ENCODE measurements at regions not wholly inside any gene's neighbourhood (a gene's known extent, or its start where the extent isn't known, plus 50 kb on each side); places are given as distances from the start of the nearest gene placed in this dataset.
A peak's percentile ranks its signal among the peaks of the same experiment; 100 is the strongest.

DNA sequence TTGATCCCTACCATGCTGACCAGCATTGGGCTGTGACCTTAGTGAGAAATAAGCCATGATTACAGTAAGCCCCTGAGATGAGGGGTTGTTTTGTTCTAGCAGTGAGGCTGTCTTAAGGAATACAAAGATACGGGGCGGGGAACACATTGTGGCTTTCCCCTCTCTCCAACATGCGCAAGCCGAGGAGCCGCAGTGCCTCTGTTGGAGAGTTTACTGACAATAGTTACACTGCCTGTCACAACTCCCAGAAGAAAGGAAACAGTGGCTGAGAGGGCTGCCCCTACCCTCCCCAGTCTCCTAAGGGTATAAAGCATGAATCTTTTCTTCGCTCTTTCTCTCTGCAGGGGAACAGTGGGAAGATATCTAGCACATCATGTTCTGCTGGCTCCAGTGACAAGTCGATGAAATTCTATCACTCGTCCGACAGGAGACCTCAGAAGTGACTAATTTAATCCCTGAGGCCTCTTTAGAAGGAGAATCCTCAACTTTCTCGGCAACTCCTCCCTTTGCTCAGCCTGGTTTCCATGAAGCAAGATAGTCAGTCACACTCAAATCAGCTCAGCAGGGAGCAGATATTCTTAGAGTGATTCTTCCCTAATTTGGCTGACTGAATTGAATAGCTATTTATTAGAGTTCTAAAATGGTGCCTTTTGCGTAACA is 409.0 kb upstream of the PROK2 start:
- Histone ChIP-seq H3K9me3 (ENCODE audit: control insufficient read depth, low read length) (peaks cover 7% of the 10 kb centered on the region), H3K27ac (ENCODE audit: low read depth, low read length, severe bottlenecking) (no peak overlapping the region), H3K4me3 (ENCODE audit: extremely low read depth, insufficient read depth, low read length, poor library complexity, severe bottlenecking) (no peak overlapping the region), H3K4me1 (ENCODE audit: control insufficient read depth, insufficient read depth, low read length, poor library complexity, severe bottlenecking) (no peaks in the 10 kb centered on the region), H3K36me3 (ENCODE audit: control insufficient read depth, insufficient read depth, low read length) (no peaks in the 10 kb centered on the region)
- 67 to 73% methylated on average over 10 to 11 of the region's 11 CpGs for WGBS, 2 experiments (ENCODE audit: insufficient coverage in 2 of 2)

DNA sequence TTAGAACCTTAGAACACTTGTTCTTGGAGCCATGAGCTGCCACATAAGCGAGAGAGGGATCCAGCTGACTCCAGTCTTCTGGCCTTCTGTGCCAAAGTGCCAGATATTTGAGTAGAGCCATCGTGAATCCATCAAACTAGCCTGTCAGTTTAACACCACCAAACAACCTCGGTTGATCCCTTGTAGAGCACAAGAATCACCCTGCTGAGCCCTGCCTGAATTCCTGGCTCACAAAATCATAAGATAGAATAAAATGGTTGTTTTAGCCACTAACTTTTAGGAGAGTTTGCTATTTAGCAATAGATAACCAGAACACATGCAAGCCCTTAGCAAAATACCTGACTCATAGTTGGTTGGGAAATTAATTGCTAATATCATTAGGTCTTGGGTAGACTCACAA is 407.6 kb upstream of the PROK2 start:
- H3K4me1 ChIP-seq (ENCODE audit: control insufficient read depth, insufficient read depth, low read length, poor library complexity, severe bottlenecking): no peaks in the 10 kb centered on the region
- WGBS, 2 experiments (ENCODE audit: insufficient coverage in 2 of 2): 83 to 100% methylated on average over 1 to 2 of the region's 3 CpGs
- no peak overlapping the region for H3K27ac ChIP-seq (ENCODE audit: low read depth, low read length, severe bottlenecking)
- no peaks in the 10 kb centered on the region for H3K36me3 ChIP-seq (ENCODE audit: control insufficient read depth, insufficient read depth, low read length)
- peaks cover 7% of the 10 kb centered on the region for H3K9me3 ChIP-seq (ENCODE audit: control insufficient read depth, low read length)
- no peak overlapping the region for H3K4me3 ChIP-seq (ENCODE audit: extremely low read depth, insufficient read depth, low read length, poor library complexity, severe bottlenecking)

DNA sequence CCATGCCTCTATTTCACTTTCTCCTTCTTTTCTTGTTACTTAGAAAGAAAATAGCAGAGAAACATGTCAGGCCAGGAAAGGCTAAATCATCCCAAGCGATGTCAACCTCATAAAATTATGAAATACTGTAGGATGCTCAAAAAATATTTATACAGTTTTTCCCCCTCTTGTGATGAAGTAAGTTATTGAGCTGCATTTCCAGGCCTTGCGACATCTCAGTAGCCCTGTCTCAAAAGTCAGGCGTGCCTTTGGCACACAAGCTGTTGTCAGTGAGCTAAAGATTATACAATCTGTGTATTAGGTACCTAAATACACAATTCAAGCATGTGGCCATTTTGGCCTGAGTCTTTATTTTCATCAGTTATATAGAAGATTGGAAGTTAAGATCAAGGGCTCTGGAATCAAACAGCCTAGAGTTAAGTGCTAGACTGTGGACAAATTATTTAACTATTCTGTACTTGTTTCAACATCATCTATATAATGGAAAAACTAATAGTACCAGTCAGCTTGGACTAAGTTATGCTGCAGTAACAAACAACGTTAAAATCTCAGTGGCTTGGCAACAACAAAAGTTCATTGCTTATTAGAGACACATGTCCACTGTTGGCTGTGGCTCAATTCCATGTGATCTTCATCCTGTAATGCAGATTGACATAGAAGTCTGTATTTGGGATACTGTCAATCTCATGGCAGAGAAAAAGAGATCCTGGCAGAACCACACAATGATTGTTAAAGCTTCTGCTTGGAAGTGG is 406.4 kb upstream of the PROK2 start:
- Histone ChIP-seq H3K27ac (ENCODE audit: low read depth, low read length, severe bottlenecking) (no peak overlapping the region), H3K36me3 (ENCODE audit: control insufficient read depth, insufficient read depth, low read length) (no peaks in the 10 kb centered on the region), H3K4me1 (ENCODE audit: control insufficient read depth, insufficient read depth, low read length, poor library complexity, severe bottlenecking) (peaks cover 5% of the 10 kb centered on the region), H3K4me3 (ENCODE audit: extremely low read depth, insufficient read depth, low read length, poor library complexity, severe bottlenecking) (no peak overlapping the region), H3K9me3 (ENCODE audit: control insufficient read depth, low read length) (peaks cover 7% of the 10 kb centered on the region)
- WGBS, 2 experiments (ENCODE audit: insufficient coverage in 2 of 2): 100% methylated on average over 1 of the region's 4 CpGs

DNA sequence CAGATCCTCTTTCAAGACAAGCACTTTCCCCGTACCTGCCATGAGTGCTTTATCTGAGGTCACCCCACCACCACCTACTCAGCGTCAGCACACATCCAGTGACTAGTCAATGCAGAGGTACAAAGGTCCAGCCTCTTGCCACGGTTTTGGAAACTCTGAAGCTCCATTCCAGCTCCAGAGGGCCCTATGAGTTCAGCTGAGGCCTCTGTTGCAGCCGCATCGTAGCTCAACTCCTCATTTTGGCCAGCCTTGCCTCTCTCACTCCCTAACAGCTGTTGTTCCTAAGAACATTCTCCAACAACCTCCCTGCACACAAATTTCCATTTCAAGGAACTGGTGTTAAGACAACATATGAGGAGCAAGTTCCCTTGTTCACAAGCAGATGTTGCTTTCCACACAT is 405.1 kb upstream of the PROK2 start:
- 90 to 93% methylated on average over 5 of the region's 5 CpGs for WGBS, 2 experiments (ENCODE audit: insufficient coverage in 2 of 2)
- peaks cover 7% of the 10 kb centered on the region for H3K9me3 ChIP-seq (ENCODE audit: control insufficient read depth, low read length)
- H3K36me3 ChIP-seq (ENCODE audit: control insufficient read depth, insufficient read depth, low read length): no peaks in the 10 kb centered on the region
- no peak overlapping the region for H3K27ac ChIP-seq (ENCODE audit: low read depth, low read length, severe bottlenecking)
- H3K4me3 ChIP-seq (ENCODE audit: extremely low read depth, insufficient read depth, low read length, poor library complexity, severe bottlenecking): no peak overlapping the region
- peaks cover 12% of the 10 kb centered on the region for H3K4me1 ChIP-seq (ENCODE audit: control insufficient read depth, insufficient read depth, low read length, poor library complexity, severe bottlenecking)

DNA sequence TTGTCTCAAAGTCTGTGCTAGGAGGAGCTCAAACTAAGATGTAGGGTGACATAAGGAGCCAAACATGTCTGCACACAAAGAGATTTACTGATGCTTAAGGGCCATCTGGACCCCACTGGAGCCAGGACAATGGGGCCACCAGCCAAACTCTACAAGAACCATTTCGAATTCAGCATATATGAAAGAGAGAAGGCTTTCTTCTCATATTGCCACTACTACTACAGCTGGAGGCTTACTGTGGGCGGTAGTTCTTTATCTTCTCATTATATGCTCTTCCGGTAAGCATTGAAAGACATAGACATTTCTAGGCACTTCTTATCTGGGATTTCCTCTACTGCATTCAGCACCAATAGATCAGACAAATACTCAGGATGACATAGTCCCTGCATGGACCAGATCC is 404.4 kb upstream of the PROK2 start:
- WGBS, 2 experiments (ENCODE audit: insufficient coverage in 2 of 2): 89 to 100% methylated on average over 1 to 2 of the region's 3 CpGs
- Histone ChIP-seq H3K4me1 (ENCODE audit: control insufficient read depth, insufficient read depth, low read length, poor library complexity, severe bottlenecking) (peaks cover 12% of the 10 kb centered on the region), H3K9me3 (ENCODE audit: control insufficient read depth, low read length) (peaks cover 7% of the 10 kb centered on the region), H3K27ac (ENCODE audit: low read depth, low read length, severe bottlenecking) (no peak overlapping the region), H3K36me3 (ENCODE audit: control insufficient read depth, insufficient read depth, low read length) (no peaks in the 10 kb centered on the region), H3K4me3 (ENCODE audit: extremely low read depth, insufficient read depth, low read length, poor library complexity, severe bottlenecking) (no peak overlapping the region)

DNA sequence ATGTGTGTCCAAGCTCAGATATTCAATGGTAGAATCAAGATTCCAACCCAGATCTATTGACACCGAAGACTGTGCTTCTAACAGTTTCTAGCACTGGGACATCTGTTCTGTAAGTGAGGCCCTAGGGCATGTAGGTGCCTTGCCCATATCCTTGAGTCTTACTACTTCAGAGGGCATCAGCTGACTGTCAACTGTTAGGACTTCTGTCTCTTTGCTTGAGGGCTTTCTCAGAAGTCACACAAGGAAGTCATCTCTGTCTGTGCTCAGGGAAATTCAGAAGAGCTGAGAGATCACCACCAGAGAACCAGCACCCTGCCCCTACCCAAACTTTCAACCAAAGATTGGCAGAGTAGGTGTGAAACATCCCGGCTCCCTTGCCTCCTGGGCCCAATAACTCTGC is 403.6 kb upstream of the PROK2 start:
- Histone ChIP-seq H3K36me3 (ENCODE audit: control insufficient read depth, insufficient read depth, low read length) (no peaks in the 10 kb centered on the region), H3K4me3 (ENCODE audit: extremely low read depth, insufficient read depth, low read length, poor library complexity, severe bottlenecking) (no peak overlapping the region), H3K9me3 (ENCODE audit: control insufficient read depth, low read length) (peaks cover 7% of the 10 kb centered on the region), H3K27ac (ENCODE audit: low read depth, low read length, severe bottlenecking) (no peak overlapping the region), H3K4me1 (ENCODE audit: control insufficient read depth, insufficient read depth, low read length, poor library complexity, severe bottlenecking) (peaks cover 12% of the 10 kb centered on the region)
- 92 to 100% methylated on average over 2 of the region's 2 CpGs for WGBS, 2 experiments (ENCODE audit: insufficient coverage in 2 of 2)

DNA sequence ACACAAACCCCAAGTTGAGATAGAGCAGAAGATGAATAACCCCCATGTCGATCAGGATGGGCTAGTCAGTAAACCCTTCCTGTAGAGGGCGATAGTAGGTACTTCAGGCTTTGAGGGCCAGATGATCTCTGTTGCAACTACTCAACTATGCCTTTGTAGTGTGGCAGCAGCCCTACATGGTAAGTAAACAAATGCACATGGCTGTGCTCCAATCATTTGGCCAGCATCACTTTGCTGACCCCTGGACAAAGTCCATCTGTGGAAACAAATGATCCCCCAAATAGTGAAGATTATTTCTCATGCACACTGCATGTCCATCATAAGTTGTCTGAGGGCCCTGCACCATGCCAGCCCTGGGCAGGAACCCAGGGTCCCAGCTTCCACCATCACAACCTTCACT is 402.2 kb upstream of the PROK2 start:
- no peaks in the 10 kb centered on the region for H3K36me3 ChIP-seq (ENCODE audit: control insufficient read depth, insufficient read depth, low read length)
- H3K4me1 ChIP-seq (ENCODE audit: control insufficient read depth, insufficient read depth, low read length, poor library complexity, severe bottlenecking): peaks cover 14% of the 10 kb centered on the region
- no peak overlapping the region for H3K4me3 ChIP-seq (ENCODE audit: extremely low read depth, insufficient read depth, low read length, poor library complexity, severe bottlenecking)
- no peaks in the 10 kb centered on the region for H3K9me3 ChIP-seq (ENCODE audit: control insufficient read depth, low read length)
- WGBS, 2 experiments (ENCODE audit: insufficient coverage in 2 of 2): 80 to 85% methylated on average over 2 of the region's 2 CpGs
- H3K27ac ChIP-seq (ENCODE audit: low read depth, low read length, severe bottlenecking): no peak overlapping the region

DNA sequence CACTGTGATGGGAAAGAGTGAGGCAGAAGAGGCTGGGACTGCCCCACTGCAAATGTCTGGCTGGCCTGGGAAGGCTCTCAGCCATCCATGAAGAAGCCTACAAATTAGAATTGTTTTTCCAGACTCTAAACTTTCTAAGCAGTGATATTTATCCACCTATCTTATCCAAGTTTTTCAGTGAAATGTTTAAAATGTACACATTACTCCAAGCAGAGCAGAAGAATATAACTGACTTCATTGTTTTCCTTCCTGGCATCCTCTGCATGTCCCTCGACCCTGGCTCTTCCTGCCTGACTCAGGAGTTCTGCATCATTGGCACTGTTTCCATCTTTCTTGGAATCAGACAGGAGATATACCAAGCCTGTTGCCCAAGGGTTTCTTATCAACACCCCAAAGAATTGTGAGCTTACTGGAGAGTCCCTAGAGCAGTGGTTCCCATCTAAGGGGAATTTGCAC is 401.5 kb upstream of the PROK2 start:
- Histone ChIP-seq H3K4me3 (ENCODE audit: extremely low read depth, insufficient read depth, low read length, poor library complexity, severe bottlenecking) (no peak overlapping the region), H3K36me3 (ENCODE audit: control insufficient read depth, insufficient read depth, low read length) (no peaks in the 10 kb centered on the region), H3K4me1 (ENCODE audit: control insufficient read depth, insufficient read depth, low read length, poor library complexity, severe bottlenecking) (peaks cover 20% of the 10 kb centered on the region), H3K9me3 (ENCODE audit: control insufficient read depth, low read length) (no peaks in the 10 kb centered on the region), H3K27ac (ENCODE audit: low read depth, low read length, severe bottlenecking) (peak overlapping the region; percentile 78)
- WGBS, 2 experiments (ENCODE audit: insufficient coverage in 2 of 2): 88 to 100% methylated on average over 1 of the region's 1 CpG

DNA sequence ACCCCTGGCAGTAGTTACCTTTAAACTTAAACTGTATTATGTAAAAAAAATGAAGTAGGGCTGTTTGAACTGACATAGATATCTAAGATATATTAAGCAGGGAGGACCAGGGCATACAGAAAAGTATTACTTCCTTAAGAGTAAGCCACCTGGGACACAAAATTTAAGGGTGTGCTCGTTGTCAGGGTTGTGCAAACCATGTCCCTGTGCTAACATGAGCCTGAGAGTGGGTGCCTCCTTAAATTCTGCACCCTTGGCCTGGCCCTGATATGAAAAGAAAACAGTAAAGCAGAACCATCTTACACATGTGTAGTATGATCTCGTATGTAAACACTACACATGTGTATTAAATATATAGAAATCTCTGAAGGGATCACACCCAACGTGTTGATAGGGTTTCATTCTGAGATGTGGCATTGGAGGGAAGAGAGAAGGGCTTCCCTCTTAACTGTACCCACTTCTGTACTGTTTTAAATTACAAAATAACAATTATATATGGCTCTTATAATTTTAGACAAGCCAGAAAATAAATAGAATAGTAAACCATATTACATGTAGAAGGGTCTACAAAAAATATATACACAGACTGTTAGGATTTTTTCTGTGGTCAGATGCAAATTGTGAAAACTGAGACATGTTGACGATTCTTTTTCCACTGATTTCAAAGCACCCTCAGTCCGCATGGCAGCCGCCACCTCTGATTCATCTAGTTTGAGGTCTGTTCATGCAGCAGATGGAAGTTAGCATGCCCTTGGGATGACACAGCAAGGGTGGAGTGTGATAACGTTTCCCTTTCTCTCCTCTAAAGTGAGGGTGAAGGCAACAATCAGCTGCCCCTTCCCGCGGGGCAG is 400.8 kb upstream of the PROK2 start:
- WGBS, 2 experiments (ENCODE audit: insufficient coverage in 2 of 2): 25 to 62% methylated on average over 4 to 6 of the region's 9 CpGs
- Histone ChIP-seq H3K4me1 (ENCODE audit: control insufficient read depth, insufficient read depth, low read length, poor library complexity, severe bottlenecking) (peaks cover 20% of the 10 kb centered on the region), H3K36me3 (ENCODE audit: control insufficient read depth, insufficient read depth, low read length) (no peaks in the 10 kb centered on the region), H3K9me3 (ENCODE audit: control insufficient read depth, low read length) (no peaks in the 10 kb centered on the region), H3K4me3 (ENCODE audit: extremely low read depth, insufficient read depth, low read length, poor library complexity, severe bottlenecking) (no peak overlapping the region), H3K27ac (ENCODE audit: low read depth, low read length, severe bottlenecking) (peak overlapping the region; percentile 78)

DNA sequence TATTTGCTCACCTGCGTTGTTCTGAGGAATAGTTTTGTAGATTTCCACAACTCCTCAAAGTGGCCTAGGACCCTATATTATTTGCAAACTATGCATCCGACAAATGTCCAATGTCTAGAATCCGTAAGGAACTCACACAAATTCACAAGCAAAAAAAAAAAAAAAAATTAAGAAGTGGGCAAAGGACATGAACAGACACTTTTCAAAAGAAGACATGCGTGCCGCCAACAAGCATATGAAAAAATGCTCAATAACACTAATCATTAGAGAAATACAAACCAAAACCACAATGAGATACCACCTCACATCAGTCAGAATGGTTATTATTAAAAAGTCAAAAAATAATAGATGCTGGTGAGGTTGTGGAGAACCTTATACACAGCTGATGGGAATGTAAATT is 398.5 kb upstream of the PROK2 start:
- no peaks in the 10 kb centered on the region for H3K9me3 ChIP-seq (ENCODE audit: control insufficient read depth, low read length)
- H3K27ac ChIP-seq (ENCODE audit: low read depth, low read length, severe bottlenecking): no peak overlapping the region
- WGBS, 2 experiments (ENCODE audit: insufficient coverage in 2 of 2): no CpG with 5 or more reads among the region's 5 CpGs
- H3K36me3 ChIP-seq (ENCODE audit: control insufficient read depth, insufficient read depth, low read length): no peaks in the 10 kb centered on the region
- peaks cover 24% of the 10 kb centered on the region for H3K4me1 ChIP-seq (ENCODE audit: control insufficient read depth, insufficient read depth, low read length, poor library complexity, severe bottlenecking)
- H3K4me3 ChIP-seq (ENCODE audit: extremely low read depth, insufficient read depth, low read length, poor library complexity, severe bottlenecking): no peak overlapping the region
